Caco-2 (cell line): ENCODE measurements at regions not wholly inside any gene's neighbourhood (a gene's known extent, or its start where the extent isn't known, plus 50 kb on each side); places are given as distances from the start of the nearest gene placed in this dataset.

ENCODE experiments used
- BruUV-seq: library from RNA; stranded (reverse); fragments of 400-500 nt; replicated peaks from 2 replicates; lab custom pipeline; 2021; lab: Mats Ljungman, UMichigan
- CTCF ChIA-PET: fragments of 300-600 bp; sonication (Branson Sonifier 250); formaldehyde crosslinking; loops from one replicate; lab custom pipeline; 2022; ENCODE audit warnings: antibody characterized with exemption; lab: Charles Lee
- POLR2A ChIA-PET: fragments of 300-600 bp; sonication (Branson Sonifier 250); formaldehyde crosslinking; loops from one replicate; lab custom pipeline; 2022; ENCODE audit warnings: antibody characterized with exemption; lab: Charles Lee
- DNase-seq, 2 experiments: peaks; one replicate each; pipeline versions ENCODE4 v3.0.0 to v3.0.0-alpha.2; 2020 to 2022
- H3K27me3 ChIP-seq: replicated peaks from 2 replicates; pipeline ENCODE4 v1.6.0; 2011; ENCODE audit warnings: low read length; ENCODE audit not compliant: control insufficient read depth, insufficient read depth
- H3K36me3 ChIP-seq: 2 replicates; pipeline ENCODE4 v1.5.1; 2011; ENCODE audit warnings: low read length; ENCODE audit not compliant: control insufficient read depth, insufficient read depth
- H3K4me1 ChIP-seq: fragments of 250-450 bp; sonication (Bioruptor Pico); 2 replicates; pipeline ENCODE4 v1.5.1; 2020; ENCODE audit warnings: mild to moderate bottlenecking
- H3K4me3 ChIP-seq: 2 replicates; pipeline ENCODE4 v1.5.1; 2011; ENCODE audit warnings: low read depth, mild to moderate bottlenecking, control low read depth, low read length
- H3K9me3 ChIP-seq: fragments of 250-450 bp; sonication (Bioruptor Pico); 2 replicates; pipeline ENCODE4 v1.5.1; 2020; ENCODE audit warnings: mild to moderate bottlenecking, moderate library complexity
- H3K27ac Mint-ChIP-seq: one replicate; pipeline ENCODE4 v1.8.0; 2022; ENCODE audit warnings: mixed read lengths; ENCODE audit not compliant: unreplicated experiment
- H3K27me3 Mint-ChIP-seq: one replicate; pipeline ENCODE4 v1.8.0; 2022; ENCODE audit warnings: mixed read lengths; ENCODE audit not compliant: insufficient read depth, unreplicated experiment
- H3K36me3 Mint-ChIP-seq: one replicate; pipeline ENCODE4 v1.8.0; 2022; ENCODE audit warnings: mild to moderate bottlenecking, mixed read lengths; ENCODE audit not compliant: insufficient read depth, unreplicated experiment
- H3K4me1 Mint-ChIP-seq: one replicate; pipeline ENCODE4 v1.8.0; 2022; ENCODE audit warnings: low read depth, mixed read lengths; ENCODE audit not compliant: unreplicated experiment
- H3K4me3 Mint-ChIP-seq: one replicate; pipeline ENCODE4 v1.8.0; 2022; ENCODE audit warnings: mild to moderate bottlenecking, moderate library complexity, mixed read lengths; ENCODE audit not compliant: unreplicated experiment
- H3K9me3 Mint-ChIP-seq: one replicate; pipeline ENCODE4 v1.8.0; 2022; ENCODE audit warnings: mixed read lengths; ENCODE audit not compliant: unreplicated experiment
- CTCF ChIP-seq, 2 experiments: fragments of 200-600 bp in 1 of 2; IDR thresholded peaks; 1 replicate in 1 of 2; 2 replicates in 1 of 2; pipeline versions ENCODE4 v1.5.1 to v1.8.0; 2011 to 2022; ENCODE audit warnings: antibody characterized with exemption in 1 of 2, control low read depth in 1 of 2, inconsistent platforms in 1 of 2, low read depth in 1 of 2, low read length in 1 of 2, mild to moderate bottlenecking in 1 of 2, moderate library complexity in 1 of 2; ENCODE audit not compliant: insufficient read depth in 1 of 2, severe bottlenecking in 1 of 2, unreplicated experiment in 1 of 2
- intact Hi-C: fragments of 100-400 bp; cut with micrococcal nuclease; formaldehyde crosslinking; loops from one replicate; pipeline ENCODE4 v1.10.0; 2022; ENCODE audit not compliant: unreplicated experiment

DNA sequence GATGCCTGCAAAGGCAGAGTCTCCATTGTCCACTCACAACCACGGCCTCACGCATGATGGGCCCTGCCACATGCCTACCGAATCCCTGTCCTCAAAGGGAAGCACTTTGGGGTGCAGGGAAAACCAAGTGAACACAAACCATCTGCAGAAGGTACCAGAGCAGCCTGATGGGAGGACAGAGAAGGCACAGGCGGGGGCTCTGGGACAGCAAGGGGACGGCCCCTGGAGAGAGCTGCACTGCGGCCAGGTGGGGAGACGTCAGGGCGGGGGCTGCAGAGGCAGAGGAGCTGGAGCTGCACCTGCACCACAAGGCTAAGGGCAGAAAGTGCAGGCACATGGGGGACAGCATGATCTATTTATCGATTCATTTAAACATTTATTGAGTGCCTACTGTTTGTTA is 1056.0 kb downstream of the TBC1D22A start:
- no peaks in the 10 kb centered on the region for H3K27me3 ChIP-seq
- H3K9me3 ChIP-seq: no peaks in the 10 kb centered on the region
- Mint-ChIP-seq H3K4me1 (no peaks in the 10 kb centered on the region), H3K4me3 (no peak overlapping the region), H3K27ac (no peak overlapping the region), H3K27me3 (no peaks in the 10 kb centered on the region), H3K9me3 (peaks cover 20% of the 10 kb centered on the region), H3K36me3 (no peaks in the 10 kb centered on the region)
- H3K4me1 ChIP-seq: no peaks in the 10 kb centered on the region
- no peak for DNase-seq
- intact Hi-C loops: no loop called here
- ChIA-PET CTCF (no interaction called here), POLR2A (no interaction called here)
- no TSS peak for BruUV-seq
- H3K36me3 ChIP-seq: no peaks in the 10 kb centered on the region
- TF ChIP-seq CTCF (IDR thresholded peaks at IDR 0.05; ENCODE audit: insufficient read depth in 1 of 2, low read depth in 1 of 2, low read length in 1 of 2, severe bottlenecking in 1 of 2, unreplicated experiment in 1 of 2): no peak
- no peak overlapping the region for H3K4me3 ChIP-seq

GRCh38 chr22:47817380-47817779 is 1054.9 kb downstream of the TBC1D22A start:
- no peak for DNase-seq
- Mint-ChIP-seq H3K9me3 (peaks cover 20% of the 10 kb centered on the region), H3K4me1 (no peaks in the 10 kb centered on the region), H3K27ac (no peak overlapping the region), H3K36me3 (no peaks in the 10 kb centered on the region), H3K4me3 (no peak overlapping the region), H3K27me3 (no peaks in the 10 kb centered on the region)
- intact Hi-C loops: no loop called here
- TF ChIP-seq CTCF (IDR thresholded peaks at IDR 0.05; ENCODE audit: insufficient read depth in 1 of 2, low read depth in 1 of 2, low read length in 1 of 2, severe bottlenecking in 1 of 2, unreplicated experiment in 1 of 2): no peak
- ChIA-PET POLR2A (no interaction called here), CTCF (no interaction called here)
- H3K27me3 ChIP-seq: no peaks in the 10 kb centered on the region
- no TSS peak for BruUV-seq
- H3K4me1 ChIP-seq: no peaks in the 10 kb centered on the region
- no peak overlapping the region for H3K4me3 ChIP-seq
- H3K36me3 ChIP-seq: no peaks in the 10 kb centered on the region
- H3K9me3 ChIP-seq: no peaks in the 10 kb centered on the region

- Mint-ChIP-seq H3K9me3 (peaks cover 20% of the 10 kb centered on the region), H3K36me3 (no peaks in the 10 kb centered on the region), H3K4me3 (no peak overlapping the region), H3K4me1 (no peaks in the 10 kb centered on the region), H3K27me3 (no peaks in the 10 kb centered on the region), H3K27ac (no peak overlapping the region)
- no peak for DNase-seq
- Histone ChIP-seq H3K4me1 (no peaks in the 10 kb centered on the region), H3K4me3 (no peak overlapping the region), H3K27me3 (no peaks in the 10 kb centered on the region), H3K36me3 (no peaks in the 10 kb centered on the region), H3K9me3 (no peaks in the 10 kb centered on the region)
- no peak for TF ChIP-seq CTCF (IDR thresholded peaks at IDR 0.05; ENCODE audit: insufficient read depth in 1 of 2, low read depth in 1 of 2, low read length in 1 of 2, severe bottlenecking in 1 of 2, unreplicated experiment in 1 of 2)
- ChIA-PET CTCF (no interaction called here), POLR2A (no interaction called here)
- BruUV-seq: no TSS peak
- intact Hi-C loops: no loop called here
Observed at GRCh38 chr22:47816863-47817210, 1054.4 kb downstream of the TBC1D22A start.
